Osteocyte (in vitro differentiated cells): ENCODE measurements at regions not wholly inside any gene's neighbourhood (a gene's known extent, or its start where the extent isn't known, plus 50 kb on each side); places are given as distances from the start of the nearest gene placed in this dataset.
"Not testable (repeated sequence)": the region's sequence is repeated elsewhere in the genome, so short reads cannot be mapped to it uniquely, and the experiment has no call there.

Source experiments
- DNase-seq: peaks from one replicate; pipeline ENCODE4 v3.0.0; 2021; ENCODE audit warnings: mixed read lengths; ENCODE audit not compliant: unreplicated experiment; ENCODE audit errors: extremely low spot score
- H3K27ac Mint-ChIP-seq: one replicate; pipeline ENCODE4 v1.8.0; 2021; ENCODE audit warnings: mild to moderate bottlenecking, mixed read lengths; ENCODE audit not compliant: unreplicated experiment
- H3K27me3 Mint-ChIP-seq: one replicate; pipeline ENCODE4 v1.8.0; 2021; ENCODE audit warnings: mixed read lengths; ENCODE audit not compliant: unreplicated experiment
- H3K36me3 Mint-ChIP-seq: one replicate; pipeline ENCODE4 v1.8.0; 2021; ENCODE audit warnings: mixed read lengths; ENCODE audit not compliant: unreplicated experiment
- H3K4me1 Mint-ChIP-seq: one replicate; pipeline ENCODE4 v1.8.0; 2021; ENCODE audit warnings: mixed read lengths; ENCODE audit not compliant: unreplicated experiment
- H3K4me3 Mint-ChIP-seq: one replicate; pipeline ENCODE4 v1.8.0; 2021; ENCODE audit warnings: mild to moderate bottlenecking, moderate library complexity, mixed read lengths; ENCODE audit not compliant: unreplicated experiment
- H3K9me3 Mint-ChIP-seq: one replicate; pipeline ENCODE4 v1.8.0; 2021; ENCODE audit warnings: mixed read lengths; ENCODE audit not compliant: unreplicated experiment
- TF ChIP-seq, protein P1 (sequence below): fragments of 200-600 bp; sonication (generic); IDR thresholded peaks from 2 replicates; pipeline ENCODE4 v1.5.0; 2021; ENCODE audit warnings: antibody characterized with exemption, mild to moderate bottlenecking, moderate library complexity

DNA sequence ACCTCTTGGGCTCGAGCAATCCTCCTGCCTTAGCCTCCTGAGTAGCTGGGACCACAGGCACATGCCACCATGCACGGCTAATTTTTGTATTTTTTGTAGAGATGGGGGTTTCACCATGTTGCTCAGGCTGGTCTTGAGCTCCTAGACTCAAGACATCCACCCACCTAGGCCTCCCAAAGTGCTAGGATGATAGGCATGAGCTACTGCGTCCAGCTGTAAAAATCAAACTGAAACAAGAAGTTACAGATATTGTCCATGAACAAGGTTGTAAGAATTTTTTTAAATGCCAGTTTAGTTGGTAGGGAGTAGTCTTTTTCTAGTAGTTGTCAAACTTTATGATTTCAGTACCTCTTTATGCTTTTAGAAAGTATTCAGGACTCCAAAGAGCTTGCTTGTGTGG lies 424.4 kb upstream of the PMFBP1 start:
- peak overlapping the region; percentile 9 for H3K27ac Mint-ChIP-seq
- no peak for DNase-seq
- peaks cover 2% of the 10 kb centered on the region for H3K36me3 Mint-ChIP-seq
- H3K4me1 Mint-ChIP-seq: peaks cover 15% of the 10 kb centered on the region
- TF ChIP-seq, protein P1, sequence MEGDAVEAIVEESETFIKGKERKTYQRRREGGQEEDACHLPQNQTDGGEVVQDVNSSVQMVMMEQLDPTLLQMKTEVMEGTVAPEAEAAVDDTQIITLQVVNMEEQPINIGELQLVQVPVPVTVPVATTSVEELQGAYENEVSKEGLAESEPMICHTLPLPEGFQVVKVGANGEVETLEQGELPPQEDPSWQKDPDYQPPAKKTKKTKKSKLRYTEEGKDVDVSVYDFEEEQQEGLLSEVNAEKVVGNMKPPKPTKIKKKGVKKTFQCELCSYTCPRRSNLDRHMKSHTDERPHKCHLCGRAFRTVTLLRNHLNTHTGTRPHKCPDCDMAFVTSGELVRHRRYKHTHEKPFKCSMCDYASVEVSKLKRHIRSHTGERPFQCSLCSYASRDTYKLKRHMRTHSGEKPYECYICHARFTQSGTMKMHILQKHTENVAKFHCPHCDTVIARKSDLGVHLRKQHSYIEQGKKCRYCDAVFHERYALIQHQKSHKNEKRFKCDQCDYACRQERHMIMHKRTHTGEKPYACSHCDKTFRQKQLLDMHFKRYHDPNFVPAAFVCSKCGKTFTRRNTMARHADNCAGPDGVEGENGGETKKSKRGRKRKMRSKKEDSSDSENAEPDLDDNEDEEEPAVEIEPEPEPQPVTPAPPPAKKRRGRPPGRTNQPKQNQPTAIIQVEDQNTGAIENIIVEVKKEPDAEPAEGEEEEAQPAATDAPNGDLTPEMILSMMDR: no peak
- no peak overlapping the region for H3K4me3 Mint-ChIP-seq
- H3K9me3 Mint-ChIP-seq: peaks cover 3% of the 10 kb centered on the region
- no peaks in the 10 kb centered on the region for H3K27me3 Mint-ChIP-seq

GRCh38 chr16:72590151-72590937 lies 418.4 kb upstream of the PMFBP1 start:
- no peak overlapping the region for H3K4me3 Mint-ChIP-seq
- H3K27me3 Mint-ChIP-seq: no peaks in the 10 kb centered on the region
- TF ChIP-seq, protein P1: no peak
- H3K27ac Mint-ChIP-seq: peak overlapping the region; percentile 52
- DNase-seq: no peak
- H3K36me3 Mint-ChIP-seq: no peaks in the 10 kb centered on the region
- no peaks in the 10 kb centered on the region for H3K9me3 Mint-ChIP-seq
- H3K4me1 Mint-ChIP-seq: peaks cover 41% of the 10 kb centered on the region

DNA sequence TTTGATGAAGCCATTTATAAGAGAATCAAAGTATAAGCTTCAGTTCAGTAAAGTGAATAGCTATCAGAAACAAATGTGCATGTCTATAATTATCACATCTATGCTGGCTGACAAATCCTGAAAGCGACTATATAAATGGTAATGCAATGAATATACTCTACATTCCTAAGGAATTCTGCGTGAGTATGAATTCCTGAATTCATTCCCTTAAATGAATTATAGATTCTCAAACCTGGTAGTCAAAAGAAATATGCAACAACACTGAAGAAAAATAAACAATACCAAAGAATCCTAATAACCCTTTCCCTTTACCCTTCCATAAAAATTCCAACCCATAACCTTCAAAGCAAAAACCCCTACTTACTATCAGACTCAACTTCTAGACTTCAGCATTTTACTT lies 416.6 kb upstream of the PMFBP1 start:
- peak overlapping the region; percentile 11 for H3K27ac Mint-ChIP-seq
- H3K27me3 Mint-ChIP-seq: no peaks in the 10 kb centered on the region
- DNase-seq: no peak
- H3K4me1 Mint-ChIP-seq: peaks cover 36% of the 10 kb centered on the region
- H3K4me3 Mint-ChIP-seq: no peak overlapping the region
- H3K36me3 Mint-ChIP-seq: no peaks in the 10 kb centered on the region
- H3K9me3 Mint-ChIP-seq: no peaks in the 10 kb centered on the region
- TF ChIP-seq, protein P1: no peak

DNA sequence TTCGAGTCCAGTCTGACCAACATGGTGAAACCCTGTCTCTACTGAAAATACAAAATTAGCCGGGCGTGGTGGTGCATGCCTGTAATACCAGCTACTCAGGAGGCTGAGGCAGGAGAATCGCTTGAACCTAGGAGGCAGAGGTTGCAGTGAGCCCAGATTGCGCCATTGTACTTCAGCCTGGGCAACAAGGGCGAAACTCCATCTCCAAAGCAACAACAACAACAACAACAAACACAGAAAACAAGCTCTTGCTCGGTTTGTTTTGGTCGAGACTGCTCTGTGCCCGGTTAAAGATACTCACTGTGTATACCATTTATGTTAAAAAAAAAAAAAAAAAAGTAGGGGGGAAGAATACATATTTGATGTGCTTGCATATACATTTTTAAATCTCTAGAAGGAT lies 406.1 kb upstream of the PMFBP1 start:
- H3K27me3 Mint-ChIP-seq: not testable (repeated sequence)

DNA sequence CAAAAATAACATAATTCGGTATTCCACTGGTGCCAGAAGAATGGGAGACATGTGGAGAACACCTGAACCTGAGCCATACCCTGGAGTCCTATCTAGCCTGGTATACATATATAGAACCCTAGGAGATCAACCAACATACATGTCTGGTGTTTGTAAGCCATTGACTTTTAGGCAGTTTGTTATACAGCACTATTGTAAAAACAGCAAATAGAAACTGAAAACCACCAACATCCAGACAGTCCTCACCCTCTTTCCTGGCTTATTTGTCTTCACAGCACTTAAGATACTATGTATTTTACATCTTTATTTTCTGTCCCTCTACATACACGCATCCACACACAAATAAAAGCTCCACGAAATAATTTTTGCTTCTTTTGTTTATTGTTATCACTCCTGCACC lies 404.2 kb upstream of the PMFBP1 start:
- Mint-ChIP-seq H3K27ac (no peak overlapping the region), H3K36me3 (no peaks in the 10 kb centered on the region), H3K9me3 (no peaks in the 10 kb centered on the region), H3K4me1 (peaks cover 2% of the 10 kb centered on the region), H3K27me3 (no peaks in the 10 kb centered on the region), H3K4me3 (no peak overlapping the region)
- TF ChIP-seq, protein P1: no peak
- DNase-seq: no peak

More for the DNA sequence above, 406.1 kb upstream of the PMFBP1 start:
- H3K27ac Mint-ChIP-seq, H3K4me3 Mint-ChIP-seq, H3K4me1 Mint-ChIP-seq, DNase-seq, H3K36me3 Mint-ChIP-seq: not testable (repeated sequence)
- H3K9me3 Mint-ChIP-seq: peaks cover 12% of the 10 kb centered on the region
